ENCODE measurements at regions not wholly inside any gene's neighbourhood (a gene's known extent, or its start where the extent isn't known, plus 50 kb on each side); places are given as distances from the start of the nearest gene placed in this dataset.

DNA sequence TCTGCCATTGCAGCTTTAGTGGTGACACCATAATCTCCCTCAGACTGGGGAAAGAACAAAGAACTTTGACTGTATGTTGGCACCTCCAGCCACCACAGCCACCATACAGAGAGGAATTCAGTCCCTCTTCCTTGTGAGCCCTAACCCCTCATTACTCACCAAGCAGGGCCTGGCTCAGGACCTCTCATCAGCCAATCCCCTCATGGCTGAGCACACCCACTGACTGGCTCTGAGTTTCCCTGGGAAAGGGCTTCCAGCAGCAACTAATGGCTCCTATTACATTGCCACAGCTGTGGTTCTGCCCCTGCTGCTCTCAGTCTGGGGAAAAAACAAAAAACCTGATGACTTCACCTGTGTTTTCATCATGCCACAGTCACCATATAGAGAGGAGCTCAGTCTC, 1482.6 kb downstream of the FAM133A start:
- TF ChIP-seq CBX8 (IDR thresholded peaks at IDR 0.05), result no peak
- no peak for TF ChIP-seq TP53 (CRISPR knock-in tag; IDR thresholded peaks at IDR 0.05)
- no peak for TF ChIP-seq POLR2A (IDR thresholded peaks at IDR 0.05; ENCODE audit: low read length)
- TF ChIP-seq RAD21 (conservative IDR thresholded peaks at IDR 0.05 in 1 of 2, IDR thresholded peaks at IDR 0.05 in 1 of 2), result no peak
- TF ChIP-seq ELK1 (IDR thresholded peaks at IDR 0.05; ENCODE audit: low read depth, low read length), result no peak
- TF ChIP-seq, protein P1, sequence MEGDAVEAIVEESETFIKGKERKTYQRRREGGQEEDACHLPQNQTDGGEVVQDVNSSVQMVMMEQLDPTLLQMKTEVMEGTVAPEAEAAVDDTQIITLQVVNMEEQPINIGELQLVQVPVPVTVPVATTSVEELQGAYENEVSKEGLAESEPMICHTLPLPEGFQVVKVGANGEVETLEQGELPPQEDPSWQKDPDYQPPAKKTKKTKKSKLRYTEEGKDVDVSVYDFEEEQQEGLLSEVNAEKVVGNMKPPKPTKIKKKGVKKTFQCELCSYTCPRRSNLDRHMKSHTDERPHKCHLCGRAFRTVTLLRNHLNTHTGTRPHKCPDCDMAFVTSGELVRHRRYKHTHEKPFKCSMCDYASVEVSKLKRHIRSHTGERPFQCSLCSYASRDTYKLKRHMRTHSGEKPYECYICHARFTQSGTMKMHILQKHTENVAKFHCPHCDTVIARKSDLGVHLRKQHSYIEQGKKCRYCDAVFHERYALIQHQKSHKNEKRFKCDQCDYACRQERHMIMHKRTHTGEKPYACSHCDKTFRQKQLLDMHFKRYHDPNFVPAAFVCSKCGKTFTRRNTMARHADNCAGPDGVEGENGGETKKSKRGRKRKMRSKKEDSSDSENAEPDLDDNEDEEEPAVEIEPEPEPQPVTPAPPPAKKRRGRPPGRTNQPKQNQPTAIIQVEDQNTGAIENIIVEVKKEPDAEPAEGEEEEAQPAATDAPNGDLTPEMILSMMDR (IDR thresholded peaks at IDR 0.05), result no peak
- no peak for TF ChIP-seq MAX (IDR thresholded peaks at IDR 0.05)
- no peak for TF ChIP-seq CEBPB (IDR thresholded peaks at IDR 0.05)
- TF ChIP-seq EP300 (IDR thresholded peaks at IDR 0.05), result no peak
- TF ChIP-seq POLR2AphosphoS2 (conservative IDR thresholded peaks at IDR 0.05; ENCODE audit: low read length), result no peak
- TF ChIP-seq RFX5 (IDR thresholded peaks at IDR 0.05), result no peak

All from A549 (cell line).